Left forelimb (tissue), 1 donor: ENCODE measurements at regions not wholly inside any gene's neighbourhood (a gene's known extent, or its start where the extent isn't known, plus 50 kb on each side); places are given as distances from the start of the nearest gene placed in this dataset.

Experiments
- DNase-seq: peaks from one replicate; pipeline ENCODE4 v3.0.0-alpha.2; 2018; ENCODE audit warnings: low spot score

GRCh38 chr12:77492536-77492935, 338.2 kb upstream of the NAV3 start:
- no peak for DNase-seq

- DNase-seq, result no peak
These were observed 341.2 kb upstream of the NAV3 start for GRCh38 chr12:77489331-77489970.

GRCh38 chr12:77488041-77488620, 342.6 kb upstream of the NAV3 start:
- no peak for DNase-seq

- no peak for DNase-seq
These were observed 343.8 kb upstream of the NAV3 start for GRCh38 chr12:77486872-77487271.

- no peak for DNase-seq
These were observed 344.5 kb upstream of the NAV3 start for GRCh38 chr12:77485961-77486854.

GRCh38 chr12:77481687-77482086, 349.0 kb upstream of the NAV3 start:
- no peak for DNase-seq

- no peak for DNase-seq
These were observed 352.7 kb upstream of the NAV3 start for GRCh38 chr12:77477907-77478533.

GRCh38 chr12:77471801-77472200, 358.9 kb upstream of the NAV3 start:
- no peak for DNase-seq

GRCh38 chr12:77469578-77470333, 360.9 kb upstream of the NAV3 start:
- DNase-seq, result no peak

GRCh38 chr12:77442633-77443032, 377.3 kb upstream of the E2F7 start:
- DNase-seq, result no peak

- no peak for DNase-seq
These were observed 374.4 kb upstream of the E2F7 start for GRCh38 chr12:77439749-77440148.

GRCh38 chr12:77438644-77439043, 373.3 kb upstream of the E2F7 start:
- no peak for DNase-seq

- no peak for DNase-seq
These were observed 371.8 kb upstream of the E2F7 start for GRCh38 chr12:77437206-77437605.

GRCh38 chr12:77435446-77436091, 370.2 kb upstream of the E2F7 start:
- no peak for DNase-seq

GRCh38 chr12:77433799-77434198, 368.4 kb upstream of the E2F7 start:
- no peak for DNase-seq

GRCh38 chr12:77429426-77429825, 364.1 kb upstream of the E2F7 start:
- DNase-seq, result no peak

- DNase-seq, result no peak
These were observed 355.8 kb upstream of the E2F7 start for GRCh38 chr12:77421152-77421551.

GRCh38 chr12:77409551-77409950, 344.2 kb upstream of the E2F7 start:
- DNase-seq, result no peak

GRCh38 chr12:77407931-77408330, 342.6 kb upstream of the E2F7 start:
- DNase-seq, result no peak

GRCh38 chr12:77406219-77406905, 341.0 kb upstream of the E2F7 start:
- DNase-seq, result no peak

- no peak for DNase-seq
These were observed 337.3 kb upstream of the E2F7 start for GRCh38 chr12:77402716-77403115.
